ENCODE measurements at regions not wholly inside any gene's neighbourhood (a gene's known extent, or its start where the extent isn't known, plus 50 kb on each side); places are given as distances from the start of the nearest gene placed in this dataset.

- no peak for DNase-seq (ENCODE audit: extremely low read depth, low read depth)
These were observed 336.3 kb downstream of the MED10 start for GRCh38 chr5:6041977-6042550.

DNA sequence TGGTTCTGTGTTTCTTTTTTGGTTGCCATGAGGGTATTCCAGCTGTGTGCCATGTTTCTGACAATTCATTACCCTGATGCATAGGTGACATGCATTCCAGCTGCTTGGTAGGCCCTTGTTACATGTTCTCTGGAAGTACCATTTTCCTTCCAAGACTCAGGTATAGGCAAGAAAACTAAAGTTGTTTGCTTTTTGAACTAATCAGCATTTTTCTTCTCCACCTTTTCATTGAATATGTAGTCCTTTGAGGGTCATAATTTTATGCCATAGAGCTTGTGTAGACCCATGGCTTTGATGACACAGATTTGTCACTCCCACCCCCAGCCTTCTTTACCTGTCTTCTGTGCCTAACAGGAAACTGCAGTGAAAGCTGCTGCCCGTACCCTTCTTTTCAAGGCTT lies 339.2 kb downstream of the MED10 start:
- no peak for DNase-seq (ENCODE audit: extremely low read depth, low read depth)

DNA sequence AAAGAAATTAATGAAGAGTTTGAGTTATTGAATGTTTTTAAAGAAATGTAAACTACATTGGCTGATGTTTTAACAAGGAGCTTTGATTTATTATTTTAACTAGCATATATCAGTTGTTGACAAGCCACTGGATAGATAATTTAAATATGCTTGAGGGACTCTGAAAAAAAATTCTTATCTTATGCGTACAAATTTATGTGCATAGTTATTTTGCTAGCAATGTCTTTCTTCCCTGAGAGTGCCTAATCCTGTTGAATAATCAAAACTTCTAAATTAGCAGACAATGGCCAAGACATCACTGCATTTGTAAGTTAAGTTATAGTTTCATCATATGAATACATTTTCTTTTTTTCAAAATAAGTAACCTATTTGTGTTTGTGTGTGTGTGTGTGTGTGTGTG lies 342.3 kb downstream of the MED10 start:
- DNase-seq (ENCODE audit: extremely low read depth, low read depth), result no peak

DNA sequence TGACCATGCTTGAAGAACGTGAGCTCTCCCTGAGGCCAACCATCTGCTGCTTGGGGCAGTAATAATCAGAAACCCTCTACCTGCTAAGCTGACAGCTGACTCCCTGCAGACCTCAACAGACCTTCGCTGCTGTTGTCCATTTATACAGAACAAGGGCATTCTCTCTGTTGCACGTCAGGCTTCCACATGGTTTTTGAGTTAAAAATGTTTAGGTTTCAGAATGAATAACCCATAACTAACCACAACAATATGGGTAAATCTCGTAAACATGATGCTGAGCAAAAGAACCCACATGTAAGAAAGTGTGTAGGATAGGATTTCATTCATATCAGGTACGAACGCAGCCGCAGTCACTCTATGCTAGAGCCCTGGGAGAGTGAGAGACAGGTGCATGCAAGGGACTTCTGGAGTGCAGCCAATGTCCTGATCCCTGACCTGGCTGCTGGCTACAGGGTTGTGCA lies 348.5 kb downstream of the MED10 start:
- DNase-seq (ENCODE audit: extremely low read depth, low read depth), result no peak

- DNase-seq (ENCODE audit: extremely low read depth, low read depth), result no peak
These were observed 351.5 kb downstream of the MED10 start for GRCh38 chr5:6026766-6027406.

DNA sequence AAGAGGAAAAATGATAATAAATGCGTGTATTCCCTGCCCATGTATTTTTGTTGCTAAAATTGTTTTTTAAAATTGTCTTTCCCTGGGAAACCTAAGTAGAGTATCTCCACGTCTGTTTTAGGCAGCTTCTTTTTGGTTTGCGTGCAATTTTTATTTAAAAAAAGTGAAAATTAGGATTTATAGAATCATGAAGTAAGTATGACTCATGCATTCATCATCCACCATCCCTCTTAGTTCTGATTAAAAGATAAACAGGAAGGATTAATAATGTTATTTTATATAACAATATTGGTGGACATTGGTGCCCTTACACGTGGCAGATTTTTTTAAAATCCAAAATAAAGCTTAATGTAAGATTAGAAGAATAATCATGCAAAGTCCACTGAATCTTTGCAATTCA lies 358.7 kb downstream of the MED10 start:
- no peak for DNase-seq (ENCODE audit: extremely low read depth, low read depth)

DNA sequence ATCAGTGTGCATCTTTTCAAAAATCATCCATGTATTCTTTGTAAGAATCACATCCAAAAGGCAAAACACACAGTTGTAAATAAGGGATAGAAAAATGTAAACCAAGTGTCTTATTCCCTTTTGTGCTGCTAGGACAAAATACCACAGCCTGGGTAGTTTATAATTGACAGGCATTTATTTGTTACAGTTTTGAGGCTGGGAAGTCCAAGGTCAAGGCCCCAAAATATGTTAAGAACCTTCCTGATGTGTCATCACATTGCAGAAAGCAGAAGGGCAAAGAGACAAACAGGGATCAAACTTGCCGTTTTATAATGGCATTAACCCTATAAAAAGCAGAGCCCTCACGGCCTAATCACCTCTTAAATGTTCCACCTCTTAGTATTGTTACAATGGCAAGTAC lies 364.8 kb downstream of the MED10 start:
- no peak for DNase-seq (ENCODE audit: extremely low read depth, low read depth)

- DNase-seq (ENCODE audit: extremely low read depth, low read depth), result no peak
These were observed 367.1 kb downstream of the MED10 start for GRCh38 chr5:6011199-6011598.

DNA sequence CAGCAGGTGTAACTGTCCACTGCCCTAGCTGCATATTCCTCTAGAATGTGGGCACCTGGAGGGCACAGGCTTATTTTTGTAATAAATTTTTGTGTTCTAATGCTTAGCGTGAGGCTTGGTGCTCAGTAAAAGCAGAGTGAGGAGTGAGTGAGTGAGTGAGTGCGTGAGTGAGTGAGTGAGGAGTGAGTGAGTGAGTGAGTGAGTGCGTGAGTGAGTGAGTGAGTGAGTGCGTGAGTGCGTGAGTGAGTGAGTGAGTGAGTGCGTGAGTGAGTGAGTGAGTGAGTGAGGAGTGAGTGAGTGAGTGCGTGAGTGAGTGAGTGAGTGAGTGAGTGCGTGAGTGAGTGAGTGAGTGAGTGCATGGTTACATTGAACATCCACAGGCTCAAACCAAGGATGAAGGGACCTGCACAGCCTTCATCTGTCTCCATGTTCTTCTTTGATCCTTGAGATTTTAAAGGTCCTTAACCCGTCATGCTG lies 371.5 kb downstream of the MED10 start:
- DNase-seq (ENCODE audit: extremely low read depth, low read depth), result no peak

DNA sequence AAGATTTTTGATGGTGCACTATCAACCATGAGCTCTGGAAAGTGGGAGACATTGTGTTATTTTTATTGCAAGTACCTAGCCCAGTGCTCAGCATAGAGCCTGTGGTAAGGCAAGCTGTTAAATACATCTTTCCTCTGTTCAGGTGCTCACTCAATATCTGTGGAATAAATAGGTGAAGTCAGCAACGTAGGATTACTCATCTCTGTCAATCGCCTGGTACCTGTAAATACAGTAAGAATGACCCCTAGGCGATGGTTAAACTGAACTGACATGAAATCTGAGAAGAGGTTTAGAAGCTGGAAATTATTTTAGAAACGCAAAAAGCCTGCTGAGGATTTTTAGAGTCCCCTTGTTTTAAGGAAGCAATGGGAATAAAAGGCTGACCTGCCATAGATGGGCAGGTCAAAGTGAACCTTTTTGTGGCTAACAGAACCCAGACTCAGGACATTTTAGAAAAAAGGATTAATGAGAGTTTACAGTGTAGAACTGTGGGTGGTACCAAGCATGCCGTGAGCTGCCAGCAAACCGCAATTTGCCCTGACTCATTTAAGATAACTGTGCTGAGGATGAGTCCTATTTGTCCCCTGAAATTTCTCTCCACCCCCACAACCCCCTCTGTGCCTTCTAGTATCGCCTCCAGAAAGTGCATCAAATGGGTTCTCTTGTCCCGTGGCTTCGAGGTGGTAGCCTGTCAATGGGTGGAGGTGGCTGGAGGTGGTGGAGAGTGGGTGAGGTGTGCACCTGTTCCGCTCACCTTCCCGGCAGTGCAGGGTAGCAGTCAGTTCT lies 375.1 kb downstream of the MED10 start:
- DNase-seq (ENCODE audit: extremely low read depth, low read depth), result no peak

DNA sequence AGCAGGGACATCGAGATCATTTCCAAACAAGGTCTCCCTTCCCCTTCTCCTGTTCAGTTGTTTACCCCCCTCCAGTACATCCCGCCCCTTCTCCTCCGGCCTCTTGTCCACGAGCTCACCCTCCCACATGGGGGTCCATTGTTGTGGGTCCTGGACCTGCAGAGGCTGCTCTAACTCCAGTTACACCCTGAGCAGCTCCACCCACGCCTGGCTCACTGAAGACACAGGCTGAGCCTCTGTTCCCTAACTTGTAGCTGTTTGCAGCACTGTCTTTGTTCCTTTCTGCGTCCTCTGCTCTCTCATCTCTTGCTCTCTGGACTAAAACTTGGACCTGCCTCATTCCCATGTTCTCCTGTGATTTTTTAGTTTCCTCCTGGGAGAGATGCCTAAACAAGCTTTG lies 377.5 kb downstream of the MED10 start:
- DNase-seq (ENCODE audit: extremely low read depth, low read depth), result no peak

DNA sequence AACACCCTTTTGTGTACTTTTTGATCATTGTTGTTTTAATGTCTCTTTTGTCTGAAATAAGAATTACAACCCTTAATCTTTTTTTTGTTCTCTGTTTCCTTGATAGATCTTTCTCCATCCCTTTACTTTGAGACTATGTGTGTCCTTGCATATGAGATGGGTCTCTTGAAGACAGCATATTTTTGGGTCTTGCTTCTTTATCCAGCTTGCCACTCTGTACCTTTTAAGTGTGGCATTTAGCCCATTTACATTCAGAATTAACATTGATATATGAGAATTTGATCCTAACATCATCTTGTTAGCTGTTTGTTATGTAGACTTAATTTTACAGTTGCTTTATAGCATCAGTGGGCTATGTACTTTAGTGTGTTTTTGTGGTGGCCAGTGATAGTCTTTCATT lies 382.5 kb downstream of the MED10 start:
- DNase-seq (ENCODE audit: extremely low read depth, low read depth), result no peak

- DNase-seq (ENCODE audit: extremely low read depth, low read depth), result no peak
These were observed 391.7 kb downstream of the MED10 start for GRCh38 chr5:5986492-5987178.

DNA sequence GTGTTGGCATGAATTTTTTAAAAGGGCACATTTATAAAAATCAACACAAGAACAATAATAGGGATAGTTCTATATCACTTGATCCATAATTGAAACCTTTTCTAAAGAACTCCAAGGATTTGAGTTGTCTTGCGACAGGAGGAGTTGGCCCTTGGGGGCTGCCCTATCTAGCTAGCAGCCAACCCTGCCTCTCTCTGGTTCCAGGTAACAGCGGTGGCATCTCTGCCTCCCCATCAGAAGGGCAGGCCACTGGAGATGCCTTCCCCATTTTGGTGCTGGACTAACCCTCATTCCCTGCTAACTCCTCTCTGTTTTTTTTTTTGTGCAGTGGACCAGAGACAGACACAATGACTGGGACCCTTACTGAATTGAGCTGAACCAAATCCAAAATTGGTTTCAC lies 393.0 kb downstream of the MED10 start:
- no peak for DNase-seq (ENCODE audit: extremely low read depth, low read depth)

GRCh38 chr5:5983261-5983980 lies 394.9 kb downstream of the MED10 start:
- DNase-seq (ENCODE audit: extremely low read depth, low read depth), result no peak

DNA sequence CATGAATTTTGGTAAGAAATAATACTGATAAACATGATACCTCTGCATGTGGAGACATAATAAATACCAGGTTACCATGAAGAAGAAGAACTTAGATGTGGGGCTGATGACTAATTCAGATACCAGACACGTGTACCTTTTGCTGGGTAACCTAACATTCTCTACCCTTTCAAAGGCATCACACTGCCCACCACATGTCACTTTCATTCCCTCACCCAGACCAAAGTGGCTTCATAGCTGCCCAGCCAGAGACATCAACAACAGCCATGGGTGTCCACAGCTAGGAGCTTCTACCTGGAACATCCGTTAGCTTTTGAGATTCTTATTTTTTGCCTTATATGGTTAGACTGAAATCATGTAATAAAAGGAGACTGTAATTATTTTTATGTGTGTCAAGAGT lies 396.8 kb downstream of the MED10 start:
- DNase-seq (ENCODE audit: extremely low read depth, low read depth), result no peak

DNA sequence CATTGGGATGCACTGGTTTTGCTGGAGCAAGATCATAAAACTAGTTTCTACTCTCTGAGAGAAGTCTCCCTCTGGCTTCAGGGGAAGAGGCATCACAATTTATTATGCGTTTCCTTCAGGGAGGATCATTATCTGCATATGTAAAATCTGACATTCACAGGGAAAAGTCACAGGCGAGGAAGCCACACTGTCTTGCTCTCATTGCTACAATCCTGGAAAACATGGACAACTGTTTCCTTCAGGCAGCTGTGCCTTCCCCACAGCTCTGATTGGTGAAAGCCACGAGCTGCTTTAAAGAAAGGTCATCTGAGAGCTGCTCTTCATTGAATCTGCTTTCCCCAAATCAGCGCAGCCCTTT lies 397.8 kb downstream of the MED10 start:
- no peak for DNase-seq (ENCODE audit: extremely low read depth, low read depth)

- no peak for DNase-seq (ENCODE audit: extremely low read depth, low read depth)
These were observed 398.4 kb downstream of the MED10 start for GRCh38 chr5:5979761-5980537.

GRCh38 chr5:5979377-5979760 lies 399.0 kb downstream of the MED10 start:
- DNase-seq (ENCODE audit: extremely low read depth, low read depth), result no peak
